Endodermal cell (in vitro differentiated cells): ENCODE measurements at regions not wholly inside any gene's neighbourhood (a gene's known extent, or its start where the extent isn't known, plus 50 kb on each side); places are given as distances from the start of the nearest gene placed in this dataset.

ENCODE experiments used
- DNase-seq: peaks from one replicate; pipeline ENCODE4 v3.0.0-alpha.2; 2017
- H3K27ac ChIP-seq: 2 replicates; pipeline ENCODE4 v1.5.1; 2013; ENCODE audit warnings: mild to moderate bottlenecking, low read depth, low read length, moderate library complexity
- H3K27me3 ChIP-seq: 2 replicates; pipeline ENCODE4 v1.6.1; 2013; ENCODE audit warnings: mild to moderate bottlenecking, low read length, moderate library complexity; ENCODE audit not compliant: insufficient read depth, control insufficient read depth, poor library complexity, severe bottlenecking
- H3K36me3 ChIP-seq: 2 replicates; pipeline ENCODE4 v1.7.0; 2013; ENCODE audit warnings: mild to moderate bottlenecking, low read length, moderate library complexity; ENCODE audit not compliant: control insufficient read depth, insufficient read depth
- H3K4me1 ChIP-seq: one replicate; pipeline ENCODE4 v1.7.0; 2013; ENCODE audit warnings: low read length; ENCODE audit not compliant: control insufficient read depth, insufficient read depth
- H3K4me3 ChIP-seq: 2 replicates; pipeline ENCODE4 v1.5.1; 2013; ENCODE audit warnings: mild to moderate bottlenecking, low read length, moderate library complexity
- H3K9ac ChIP-seq: 2 replicates; pipeline ENCODE4 v1.6.1; 2013; ENCODE audit warnings: mild to moderate bottlenecking, low read length, moderate library complexity; ENCODE audit not compliant: poor library complexity, severe bottlenecking; ENCODE audit errors: extremely low read depth
- H3K9me3 ChIP-seq: 2 replicates; pipeline ENCODE4 v1.6.1; 2013; ENCODE audit warnings: mild to moderate bottlenecking, low read length, moderate library complexity; ENCODE audit not compliant: control insufficient read depth
- H3K27ac Mint-ChIP-seq: 2 replicates; pipeline ENCODE4 v1.8.0; 2020; ENCODE audit warnings: mixed read lengths
- H3K27me3 Mint-ChIP-seq: 2 replicates; pipeline ENCODE4 v1.8.0; 2021; ENCODE audit warnings: mild to moderate bottlenecking, mixed read lengths; ENCODE audit not compliant: insufficient read depth
- H3K36me3 Mint-ChIP-seq: 2 replicates; pipeline ENCODE4 v1.8.0; 2020; ENCODE audit warnings: low read depth, mixed read lengths
- H3K4me1 Mint-ChIP-seq: 2 replicates; pipeline ENCODE4 v1.8.0; 2020; ENCODE audit warnings: mixed read lengths
- H3K4me3 Mint-ChIP-seq: 2 replicates; pipeline ENCODE4 v1.8.0; 2020; ENCODE audit warnings: mild to moderate bottlenecking, moderate library complexity, mixed read lengths
- H3K9me3 Mint-ChIP-seq: 2 replicates; pipeline ENCODE4 v1.8.0; 2020; ENCODE audit warnings: mild to moderate bottlenecking, mixed read lengths
- CTCF ChIP-seq: fragments of 200-600 bp; sonication (generic); conservative IDR thresholded peaks from 2 replicates; pipeline ENCODE4 v1.5.0; 2021; ENCODE audit warnings: antibody characterized with exemption, mild to moderate bottlenecking
- WGBS, 2 experiments: methylation state at CpG; one replicate each; pipeline versions ENCODE4 v1.1.5 to v1.1.7; 2013; ENCODE audit warnings: missing lambda C conversion rate in 2 of 2, mixed read lengths in 1 of 2; ENCODE audit not compliant: insufficient coverage in 1 of 2, insufficient read length in 1 of 2; 5-methylcytosine and 5-hydroxymethylcytosine counted together

- Histone ChIP-seq H3K27me3 (no peaks in the 10 kb centered on the region), H3K4me3 (no peak overlapping the region), H3K36me3 (no peaks in the 10 kb centered on the region), H3K9ac (no peak overlapping the region), H3K9me3 (no peaks in the 10 kb centered on the region), H3K27ac (no peak overlapping the region), H3K4me1 (no peaks in the 10 kb centered on the region)
- Mint-ChIP-seq H3K36me3 (peaks cover 11% of the 10 kb centered on the region), H3K4me3 (no peak overlapping the region), H3K4me1 (peaks cover 6% of the 10 kb centered on the region), H3K27ac (peak overlapping the region; percentile 35), H3K27me3 (no peaks in the 10 kb centered on the region), H3K9me3 (peaks cover 5% of the 10 kb centered on the region)
- WGBS, 2 experiments, result 85 to 94% methylated on average over 5 of the region's 5 CpGs
- DNase-seq, result no peak
- no peak for TF ChIP-seq CTCF
These were observed 386.5 kb upstream of the PMFBP1 start for GRCh38 chr16:72558501-72558900.

GRCh38 chr16:72554935-72555334 lies 383.0 kb upstream of the PMFBP1 start:
- no peak for TF ChIP-seq CTCF
- no peak overlapping the region for H3K4me3 ChIP-seq
- H3K27me3 ChIP-seq, result no peaks in the 10 kb centered on the region
- H3K27ac ChIP-seq, result no peak overlapping the region
- no peak overlapping the region for H3K4me3 Mint-ChIP-seq
- 100% methylated on average over 1 to 2 of the region's 6 CpGs for WGBS, 2 experiments
- no peaks in the 10 kb centered on the region for H3K4me1 ChIP-seq
- H3K9ac ChIP-seq, result no peak overlapping the region
- peaks cover 16% of the 10 kb centered on the region for H3K9me3 ChIP-seq
- H3K36me3 ChIP-seq, result no peaks in the 10 kb centered on the region
- H3K36me3 Mint-ChIP-seq, result peaks cover 28% of the 10 kb centered on the region
- peaks cover 19% of the 10 kb centered on the region for H3K9me3 Mint-ChIP-seq
- no peaks in the 10 kb centered on the region for H3K4me1 Mint-ChIP-seq
- no peak overlapping the region for H3K27ac Mint-ChIP-seq
- no peaks in the 10 kb centered on the region for H3K27me3 Mint-ChIP-seq
- DNase-seq, result no peak

- no peak for TF ChIP-seq CTCF
- peaks cover 46% of the 10 kb centered on the region for H3K36me3 Mint-ChIP-seq
- H3K4me1 ChIP-seq, result no peaks in the 10 kb centered on the region
- H3K4me1 Mint-ChIP-seq, result peaks cover under 1% of the 10 kb centered on the region
- no peak overlapping the region for H3K27ac Mint-ChIP-seq
- H3K27me3 Mint-ChIP-seq, result no peaks in the 10 kb centered on the region
- no peak overlapping the region for H3K4me3 ChIP-seq
- H3K9me3 Mint-ChIP-seq, result peaks cover 37% of the 10 kb centered on the region
- no peak overlapping the region for H3K27ac ChIP-seq
- no peak overlapping the region for H3K4me3 Mint-ChIP-seq
- no peak overlapping the region for H3K9ac ChIP-seq
- no peaks in the 10 kb centered on the region for H3K36me3 ChIP-seq
- H3K27me3 ChIP-seq, result no peaks in the 10 kb centered on the region
- no peak for DNase-seq
- peaks cover 16% of the 10 kb centered on the region for H3K9me3 ChIP-seq
These were observed 380.7 kb upstream of the PMFBP1 start for GRCh38 chr16:72552654-72553053.
